ENCODE measurements at regions not wholly inside any gene's neighbourhood (a gene's known extent, or its start where the extent isn't known, plus 50 kb on each side); places are given as distances from the start of the nearest gene placed in this dataset.
"Not testable (repeated sequence)": the region's sequence is repeated elsewhere in the genome, so short reads cannot be mapped to it uniquely, and the experiment has no call there.

- DNase-seq (ENCODE audit: low spot score): peak; percentile 47
These were observed 371.9 kb downstream of the KCNRG start for GRCh38 chr13:50387051-50387581.

- DNase-seq (ENCODE audit: low spot score): no peak
These were observed 373.2 kb downstream of the KCNRG start for GRCh38 chr13:50388481-50388880.

DNA sequence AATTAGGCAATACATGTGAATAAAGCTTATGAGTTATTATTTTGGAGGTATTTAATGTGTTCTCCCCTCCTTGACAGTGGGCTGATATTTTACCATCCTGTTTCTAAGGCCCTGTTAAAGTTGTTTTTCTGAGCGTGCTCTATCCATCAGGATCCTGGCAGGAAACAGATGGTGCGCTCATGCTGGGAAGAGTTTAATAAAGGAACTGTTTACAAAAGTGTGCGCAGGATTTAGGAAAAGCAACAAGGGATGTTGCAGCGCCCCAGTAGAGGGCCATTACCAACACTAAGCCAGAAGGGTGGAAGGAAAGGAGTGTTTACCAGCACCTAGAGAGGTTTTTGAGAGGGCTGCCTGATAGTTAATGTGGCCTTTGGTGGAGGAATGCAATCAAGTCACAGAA lies 374.5 kb downstream of the KCNRG start:
- no peak for DNase-seq (ENCODE audit: low spot score)

GRCh38 chr13:50390503-50391248 lies 375.4 kb downstream of the KCNRG start:
- DNase-seq (ENCODE audit: low spot score): no peak

GRCh38 chr13:50392977-50393376 lies 377.7 kb downstream of the KCNRG start:
- DNase-seq (ENCODE audit: low spot score): no peak

DNA sequence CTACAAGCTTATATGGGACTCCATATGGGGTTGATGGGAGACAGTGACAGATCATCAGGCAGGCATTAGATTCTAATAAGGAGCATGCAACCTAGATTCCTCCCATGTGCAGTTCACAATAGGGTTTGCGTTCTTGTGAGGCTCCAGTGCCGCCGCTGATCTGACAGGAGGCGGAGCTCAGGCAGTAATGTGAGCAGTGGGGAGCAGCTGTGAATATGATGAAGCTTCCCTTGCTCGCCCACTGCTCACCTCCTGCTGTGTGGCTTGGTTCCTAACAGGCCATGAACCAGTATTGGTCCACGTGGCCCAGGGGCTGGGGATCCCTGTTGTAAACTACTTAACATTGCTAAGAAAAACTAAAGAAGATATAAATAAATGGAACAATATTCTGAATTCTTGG lies 378.4 kb downstream of the KCNRG start:
- DNase-seq (ENCODE audit: low spot score): no peak

GRCh38 chr13:50396001-50396400 lies 380.8 kb downstream of the KCNRG start:
- no peak for DNase-seq (ENCODE audit: low spot score)

- DNase-seq (ENCODE audit: low spot score): not testable (repeated sequence)
These were observed 381.4 kb downstream of the KCNRG start for GRCh38 chr13:50396618-50397017.

- no peak for DNase-seq (ENCODE audit: low spot score)
These were observed 384.9 kb downstream of the KCNRG start for GRCh38 chr13:50400035-50400726.

GRCh38 chr13:50401049-50401505 lies 385.8 kb downstream of the KCNRG start:
- no peak for DNase-seq (ENCODE audit: low spot score)

- DNase-seq (ENCODE audit: low spot score): no peak
These were observed 386.6 kb downstream of the KCNRG start for GRCh38 chr13:50401721-50402465.

DNA sequence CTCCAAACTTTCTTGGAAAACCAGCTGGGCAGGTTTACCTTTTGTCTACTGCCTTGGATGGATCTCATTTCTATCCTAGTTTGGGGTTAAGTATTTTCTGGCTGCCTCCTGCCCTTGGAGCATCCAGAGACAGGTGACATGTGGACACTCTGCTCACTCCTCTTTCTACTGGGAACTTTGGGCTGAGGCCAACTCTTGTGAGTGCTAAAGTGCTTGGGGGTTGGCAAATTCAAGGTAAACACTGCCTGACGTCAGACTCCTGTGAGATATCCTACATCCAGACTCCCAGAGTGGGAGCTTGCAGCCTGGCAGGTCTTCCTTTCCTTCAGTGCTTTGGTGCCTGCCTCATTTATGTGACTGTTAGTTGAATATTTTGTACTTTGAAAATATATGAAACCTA lies 388.1 kb downstream of the KCNRG start:
- no peak for DNase-seq (ENCODE audit: low spot score)

DNA sequence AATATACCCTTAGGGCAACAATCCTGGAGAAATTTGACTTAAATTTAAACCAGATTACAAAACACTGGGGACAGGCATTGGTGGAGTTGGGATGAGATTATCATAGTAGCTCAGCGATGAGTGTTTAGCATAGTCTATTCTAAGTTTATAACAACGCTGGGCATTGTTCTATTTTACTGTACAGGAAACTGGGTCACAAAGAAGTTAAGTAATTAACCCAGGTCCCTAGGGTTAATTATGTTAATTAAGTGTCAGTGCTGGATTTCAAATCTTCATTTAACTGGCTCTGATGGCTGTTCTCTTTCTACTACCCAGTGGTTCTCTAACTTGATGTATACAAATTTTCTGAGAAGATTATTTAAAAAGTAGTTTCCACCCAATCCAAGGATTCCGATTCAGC lies 388.9 kb downstream of the KCNRG start:
- no peak for DNase-seq (ENCODE audit: low spot score)

DNA sequence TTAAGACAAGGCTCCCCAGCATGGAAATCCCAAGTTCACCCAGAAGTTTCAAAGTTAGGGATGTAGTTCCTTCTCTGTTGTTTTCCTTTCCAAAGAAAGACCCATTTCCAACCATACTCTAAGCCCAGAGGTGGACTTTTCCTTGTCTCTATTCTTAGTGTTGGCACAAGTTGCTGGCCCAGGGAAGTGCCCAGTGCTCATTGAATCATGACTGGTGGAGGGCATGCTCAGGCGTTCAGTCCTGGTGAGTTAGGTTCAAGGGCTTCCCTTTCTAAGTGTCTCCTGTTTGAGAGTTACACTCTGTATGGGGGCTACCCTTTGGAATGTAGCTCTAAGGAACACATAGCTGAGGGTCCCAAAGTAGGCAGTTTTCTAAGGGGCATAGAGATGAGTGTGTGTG lies 389.5 kb downstream of the KCNRG start:
- no peak for DNase-seq (ENCODE audit: low spot score)

- no peak for DNase-seq (ENCODE audit: low spot score)
These were observed 391.6 kb downstream of the KCNRG start for GRCh38 chr13:50406831-50407230.

GRCh38 chr13:50408068-50408467 lies 392.8 kb downstream of the KCNRG start:
- no peak for DNase-seq (ENCODE audit: low spot score)

DNA sequence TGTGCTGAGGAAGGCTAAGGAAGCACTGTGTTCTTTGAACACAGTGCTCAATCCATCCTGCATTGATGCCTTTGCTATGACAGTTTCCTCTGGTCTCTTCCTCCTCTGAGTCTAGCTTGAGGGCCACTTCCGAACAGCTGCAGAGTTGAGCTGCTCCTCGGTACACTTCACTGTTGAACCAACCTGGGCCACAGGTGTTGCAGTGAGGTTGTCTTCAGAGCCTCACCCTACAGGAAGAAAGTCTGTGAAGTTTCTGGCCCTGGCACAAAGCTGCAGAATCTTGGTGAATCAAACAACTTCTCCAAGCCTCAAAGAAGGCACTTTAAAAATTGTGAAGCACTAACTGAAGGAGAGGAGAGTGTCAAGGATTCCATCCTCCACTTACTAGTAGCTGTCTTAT lies 394.0 kb downstream of the KCNRG start:
- DNase-seq (ENCODE audit: low spot score): no peak

- DNase-seq (ENCODE audit: low spot score): no peak
These were observed 395.9 kb downstream of the KCNRG start for GRCh38 chr13:50410921-50411746.

DNA sequence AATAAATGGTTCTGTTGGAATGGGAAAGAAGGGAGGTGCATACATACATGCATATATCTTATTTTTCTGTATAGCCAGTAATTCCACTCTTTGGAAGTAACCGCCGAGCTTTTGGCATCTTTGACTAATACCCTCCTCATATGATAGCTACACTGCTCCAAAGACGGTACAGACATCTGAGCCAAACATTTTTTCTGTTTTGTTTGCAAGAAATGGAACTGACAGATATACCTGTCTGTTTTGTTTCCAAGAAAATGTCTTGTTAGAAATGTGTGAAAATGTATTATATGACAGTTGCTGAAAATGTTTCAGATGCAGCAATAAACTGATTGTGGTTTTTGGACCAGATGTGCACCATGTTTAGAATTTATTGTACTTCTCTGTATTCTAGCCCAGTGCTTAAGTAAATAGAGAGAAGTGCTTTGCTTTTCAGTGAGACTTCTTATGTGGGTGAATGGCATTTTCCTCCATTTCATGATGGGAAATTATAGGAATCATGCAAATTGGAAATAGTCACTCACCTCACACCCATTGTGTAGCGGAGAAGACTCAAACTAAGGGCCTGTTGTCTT lies 396.9 kb downstream of the KCNRG start:
- no peak for DNase-seq (ENCODE audit: low spot score)

DNA sequence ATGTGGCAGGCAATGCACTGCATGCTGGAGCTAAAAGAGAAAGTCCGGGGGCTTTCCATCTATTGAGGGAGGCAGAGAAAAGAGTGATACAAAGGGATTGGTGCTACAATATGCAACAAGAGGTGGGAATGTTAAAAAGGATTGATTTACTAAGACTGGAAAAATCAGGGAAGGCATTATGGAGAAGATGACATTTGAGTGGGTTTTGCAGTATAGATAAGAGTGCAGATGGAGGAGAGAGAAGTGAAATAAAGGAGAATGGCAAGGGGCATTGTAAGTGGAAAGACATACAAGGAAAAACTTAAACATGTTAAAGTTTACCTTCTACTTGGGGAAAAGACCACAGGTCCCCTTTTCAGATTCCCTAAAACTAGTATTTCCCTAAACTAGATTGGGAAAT lies 399.4 kb downstream of the KCNRG start:
- DNase-seq (ENCODE audit: low spot score): no peak

DNA sequence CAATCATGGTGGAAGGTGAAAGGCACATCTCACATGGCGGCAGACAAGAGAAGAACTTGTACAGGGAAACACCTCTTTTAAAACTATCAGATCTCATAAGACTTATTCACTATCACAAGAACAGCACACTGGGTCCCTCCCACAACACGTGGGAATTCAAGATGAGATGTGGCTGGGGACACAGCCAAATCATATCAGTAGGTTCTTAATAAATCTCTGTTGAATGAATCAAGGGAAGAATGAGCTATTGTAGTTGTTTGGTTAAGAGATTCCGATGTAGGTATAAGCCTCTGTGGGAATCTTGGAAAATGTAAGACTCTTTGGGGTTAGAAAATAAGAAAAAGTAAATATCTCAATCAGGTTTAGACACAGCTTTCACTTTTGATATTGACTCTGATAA lies 400.2 kb downstream of the KCNRG start:
- DNase-seq (ENCODE audit: low spot score): no peak
